ENCODE measurements at regions not wholly inside any gene's neighbourhood (a gene's known extent, or its start where the extent isn't known, plus 50 kb on each side); places are given as distances from the start of the nearest gene placed in this dataset.
"Not testable (repeated sequence)": the region's sequence is repeated elsewhere in the genome, so short reads cannot be mapped to it uniquely, and the experiment has no call there.

- H3K36me3 ChIP-seq = no peaks in the 10 kb centered on the region
- no peak overlapping the region for H3K27ac ChIP-seq
- intact Hi-C loops (cut with DNase I; ENCODE audit: low total_unique reads) = no loop called here
- no peak for DNase-seq (ENCODE audit: low spot score in 2 of 2)
- no peak overlapping the region for H3K4me3 ChIP-seq
- TF ChIP-seq POLR2A (IDR thresholded peaks at IDR 0.05) (no peak), POLR2AphosphoS5 (IDR thresholded peaks at IDR 0.05) (no peak)
- no peaks in the 10 kb centered on the region for H3K27me3 ChIP-seq
- no peaks in the 10 kb centered on the region for H3K4me1 ChIP-seq
- H3K9me3 ChIP-seq = peaks cover 0 to 11% of the 10 kb centered on the region in 2 donors
These were observed 251.2 kb downstream of the ZNF326 start for GRCh38 chr1:90246069-90246468.

- DNase-seq (ENCODE audit: low spot score in 2 of 2) = no peak
- Histone ChIP-seq H3K27ac (no peak overlapping the region), H3K4me3 (no peak overlapping the region), H3K9me3 (no peaks in the 10 kb centered on the region), H3K36me3 (no peaks in the 10 kb centered on the region), H3K27me3 (no peaks in the 10 kb centered on the region), H3K4me1 (no peaks in the 10 kb centered on the region)
- TF ChIP-seq POLR2AphosphoS5 (IDR thresholded peaks at IDR 0.05) (no peak), CTCF (IDR thresholded peaks at IDR 0.05) (no peak), POLR2A (IDR thresholded peaks at IDR 0.05) (no peak)
- intact Hi-C loops (cut with DNase I; ENCODE audit: low total_unique reads) = no loop called here
These were observed 241.6 kb downstream of the ZNF326 start for GRCh38 chr1:90236493-90236892.

GRCh38 chr1:90223401-90223800, 228.5 kb downstream of the ZNF326 start:
- Histone ChIP-seq H3K27me3 (no peaks in the 10 kb centered on the region), H3K27ac (no peak overlapping the region), H3K4me1 (no peaks in the 10 kb centered on the region), H3K36me3 (no peaks in the 10 kb centered on the region), H3K9me3 (peaks cover 10 to 12% of the 10 kb centered on the region in 2 donors), H3K4me3 (no peak overlapping the region)
- DNase-seq (ENCODE audit: low spot score in 2 of 2) = no peak
- TF ChIP-seq CTCF (IDR thresholded peaks at IDR 0.05) = no peak
- no peak for TF ChIP-seq POLR2AphosphoS5 (IDR thresholded peaks at IDR 0.05)
- no peak for TF ChIP-seq POLR2A (IDR thresholded peaks at IDR 0.05)
- intact Hi-C loops (cut with DNase I; ENCODE audit: low total_unique reads) = no loop called here

- no peaks in the 10 kb centered on the region for H3K36me3 ChIP-seq
- H3K9me3 ChIP-seq = peaks cover 10 to 11% of the 10 kb centered on the region in 2 donors
- no peak overlapping the region for H3K4me3 ChIP-seq
- intact Hi-C loops (cut with DNase I; ENCODE audit: low total_unique reads) = no loop called here
- no peak overlapping the region for H3K27ac ChIP-seq
- H3K4me1 ChIP-seq = no peaks in the 10 kb centered on the region
- no peak for DNase-seq (ENCODE audit: low spot score in 2 of 2)
- H3K27me3 ChIP-seq = no peaks in the 10 kb centered on the region
- TF ChIP-seq POLR2A (IDR thresholded peaks at IDR 0.05) (no peak), CTCF (IDR thresholded peaks at IDR 0.05) (no peak)
These were observed 226.2 kb downstream of the ZNF326 start for GRCh38 chr1:90220941-90221693.

- no peaks in the 10 kb centered on the region for H3K27me3 ChIP-seq
- no peak for DNase-seq (ENCODE audit: low spot score in 2 of 2)
- H3K27ac ChIP-seq = no peak overlapping the region
- peaks cover 4 to 7% of the 10 kb centered on the region in 2 donors for H3K9me3 ChIP-seq
- H3K36me3 ChIP-seq = no peaks in the 10 kb centered on the region
- H3K4me1 ChIP-seq = no peaks in the 10 kb centered on the region
- TF ChIP-seq POLR2AphosphoS5 (IDR thresholded peaks at IDR 0.05) (no peak), POLR2A (IDR thresholded peaks at IDR 0.05) (no peak), CTCF (IDR thresholded peaks at IDR 0.05) (no peak)
- intact Hi-C loops (cut with DNase I; ENCODE audit: low total_unique reads) = no loop called here
- H3K4me3 ChIP-seq = no peak overlapping the region
These were observed 225.6 kb downstream of the ZNF326 start for GRCh38 chr1:90220496-90220895.

- H3K9me3 ChIP-seq; H3K36me3 ChIP-seq; H3K27me3 ChIP-seq; H3K4me1 ChIP-seq; H3K4me3 ChIP-seq; intact Hi-C loops (cut with DNase I; ENCODE audit: low total_unique reads); H3K27ac ChIP-seq; DNase-seq (ENCODE audit: low spot score in 2 of 2): not testable (repeated sequence)
These were observed 224.4 kb downstream of the ZNF326 start for GRCh38 chr1:90219166-90219871.

All from breast epithelium (tissue), 4 donors.